Progenitor cell of endocrine pancreas (in vitro differentiated cells): ENCODE measurements at regions not wholly inside any gene's neighbourhood (a gene's known extent, or its start where the extent isn't known, plus 50 kb on each side); places are given as distances from the start of the nearest gene placed in this dataset.

ENCODE experiments used
- DNase-seq: peaks from one replicate; pipeline ENCODE4 v3.0.0; 2021; ENCODE audit warnings: low spot score; ENCODE audit not compliant: unreplicated experiment
- H3K27ac Mint-ChIP-seq: 2 replicates; pipeline ENCODE4 v1.8.0; 2021; ENCODE audit warnings: mild to moderate bottlenecking, moderate library complexity, mixed read lengths
- H3K27me3 Mint-ChIP-seq: 2 replicates; pipeline ENCODE4 v1.8.0; 2021; ENCODE audit warnings: mixed read lengths
- H3K36me3 Mint-ChIP-seq: 2 replicates; pipeline ENCODE4 v1.8.0; 2022; ENCODE audit warnings: mixed read lengths; ENCODE audit not compliant: insufficient read depth
- H3K4me1 Mint-ChIP-seq: 2 replicates; pipeline ENCODE4 v1.8.0; 2021; ENCODE audit warnings: low read depth, mixed read lengths
- H3K4me3 Mint-ChIP-seq: 2 replicates; pipeline ENCODE4 v1.8.0; 2021; ENCODE audit warnings: low read depth, mild to moderate bottlenecking, moderate library complexity, mixed read lengths
- H3K9me3 Mint-ChIP-seq: 2 replicates; pipeline ENCODE4 v1.8.0; 2021; ENCODE audit warnings: low read depth, mixed read lengths
- CTCF ChIP-seq: fragments of 200-600 bp; sonication (generic); IDR thresholded peaks from one replicate; pipeline ENCODE4 v1.5.0; 2021; ENCODE audit warnings: antibody characterized with exemption, mild to moderate bottlenecking; ENCODE audit not compliant: unreplicated experiment

- Mint-ChIP-seq H3K27ac (no peak overlapping the region), H3K27me3 (no peaks in the 10 kb centered on the region), H3K9me3 (peaks cover 4% of the 10 kb centered on the region), H3K4me3 (no peak overlapping the region), H3K36me3 (no peaks in the 10 kb centered on the region), H3K4me1 (peaks cover 15% of the 10 kb centered on the region)
- DNase-seq = no peak
- no peak for TF ChIP-seq CTCF
Measured at GRCh38 chr10:65496541-65496940, 1429.3 kb upstream of the LRRTM3 start.

- DNase-seq = no peak
- TF ChIP-seq CTCF = no peak
- H3K9me3 Mint-ChIP-seq = peaks cover 4% of the 10 kb centered on the region
- no peaks in the 10 kb centered on the region for H3K36me3 Mint-ChIP-seq
- no peak overlapping the region for H3K27ac Mint-ChIP-seq
- H3K4me1 Mint-ChIP-seq = peaks cover 8% of the 10 kb centered on the region
- H3K4me3 Mint-ChIP-seq = no peak overlapping the region
- no peaks in the 10 kb centered on the region for H3K27me3 Mint-ChIP-seq
Measured at GRCh38 chr10:65497837-65498236, 1428.0 kb upstream of the LRRTM3 start.

DNA sequence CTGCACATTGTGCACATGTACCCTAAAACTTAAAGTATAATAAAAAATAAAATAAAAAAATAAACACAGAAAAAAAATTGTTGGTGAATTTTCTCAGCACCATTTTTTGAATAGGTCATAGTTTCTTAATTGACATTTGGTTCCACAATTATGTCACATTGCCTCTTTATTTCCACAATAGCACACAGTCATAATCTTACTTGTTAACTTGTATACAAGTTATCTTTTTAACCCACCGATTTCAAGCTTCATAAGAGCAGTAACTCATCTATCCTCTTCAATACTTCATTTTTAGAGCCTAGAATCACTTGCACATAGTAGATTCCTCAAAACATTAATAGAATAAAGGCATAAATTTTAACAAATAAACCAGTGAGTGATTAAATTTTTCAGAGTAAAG lies 1425.1 kb upstream of the LRRTM3 start:
- TF ChIP-seq CTCF = no peak
- no peak for DNase-seq
- no peaks in the 10 kb centered on the region for H3K9me3 Mint-ChIP-seq
- H3K27ac Mint-ChIP-seq = no peak overlapping the region
- peaks cover 6% of the 10 kb centered on the region for H3K4me1 Mint-ChIP-seq
- no peaks in the 10 kb centered on the region for H3K36me3 Mint-ChIP-seq
- H3K4me3 Mint-ChIP-seq = no peak overlapping the region
- no peaks in the 10 kb centered on the region for H3K27me3 Mint-ChIP-seq

DNA sequence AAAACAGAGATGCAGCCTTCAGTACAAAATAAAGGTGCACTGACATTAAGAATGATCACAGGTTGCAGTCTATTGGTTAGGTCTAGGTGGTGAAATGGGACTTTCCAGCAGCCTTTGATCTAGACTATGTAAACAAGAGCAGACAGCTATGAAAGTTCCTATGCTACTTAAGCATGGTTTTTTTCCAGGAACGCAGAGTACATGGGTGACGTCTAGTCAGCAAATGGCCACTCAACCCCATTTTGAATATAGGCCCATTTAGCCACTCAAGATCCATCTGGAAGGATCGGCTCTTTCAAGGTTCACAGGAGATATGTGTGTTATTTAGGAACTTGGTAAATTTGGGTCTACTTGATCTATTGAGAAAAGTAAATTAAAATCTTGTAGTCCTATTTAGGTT lies 1424.6 kb upstream of the LRRTM3 start:
- H3K36me3 Mint-ChIP-seq = no peaks in the 10 kb centered on the region
- no peaks in the 10 kb centered on the region for H3K9me3 Mint-ChIP-seq
- H3K4me1 Mint-ChIP-seq = peaks cover 6% of the 10 kb centered on the region
- no peak for TF ChIP-seq CTCF
- DNase-seq = no peak
- H3K27ac Mint-ChIP-seq = no peak overlapping the region
- H3K27me3 Mint-ChIP-seq = no peaks in the 10 kb centered on the region
- H3K4me3 Mint-ChIP-seq = no peak overlapping the region

DNA sequence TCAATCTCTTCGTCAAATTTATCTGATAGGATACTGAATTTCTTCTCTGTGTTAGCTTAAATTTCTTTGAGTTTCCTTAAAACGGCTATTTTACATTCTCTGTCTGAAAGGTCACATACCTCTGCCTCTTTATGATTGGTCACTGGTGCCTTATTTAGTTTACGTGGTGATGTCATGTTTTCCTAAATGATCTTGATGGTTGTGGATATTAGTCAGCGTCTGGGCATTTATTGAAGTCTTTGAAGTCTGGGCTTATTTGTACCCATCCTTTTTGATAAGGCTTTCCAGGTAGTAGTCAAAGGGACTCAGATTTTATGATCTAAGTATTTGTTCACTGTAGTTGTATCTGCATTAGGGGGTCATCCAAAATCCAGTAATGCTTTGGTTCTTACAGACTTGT lies 1407.5 kb upstream of the LRRTM3 start:
- no peaks in the 10 kb centered on the region for H3K27me3 Mint-ChIP-seq
- no peak for DNase-seq
- no peaks in the 10 kb centered on the region for H3K36me3 Mint-ChIP-seq
- TF ChIP-seq CTCF = no peak
- no peaks in the 10 kb centered on the region for H3K9me3 Mint-ChIP-seq
- peaks cover 2% of the 10 kb centered on the region for H3K4me1 Mint-ChIP-seq
- no peak overlapping the region for H3K27ac Mint-ChIP-seq
- H3K4me3 Mint-ChIP-seq = no peak overlapping the region
